ENCODE measurements at regions not wholly inside any gene's neighbourhood (a gene's known extent, or its start where the extent isn't known, plus 50 kb on each side); places are given as distances from the start of the nearest gene placed in this dataset.

DNA sequence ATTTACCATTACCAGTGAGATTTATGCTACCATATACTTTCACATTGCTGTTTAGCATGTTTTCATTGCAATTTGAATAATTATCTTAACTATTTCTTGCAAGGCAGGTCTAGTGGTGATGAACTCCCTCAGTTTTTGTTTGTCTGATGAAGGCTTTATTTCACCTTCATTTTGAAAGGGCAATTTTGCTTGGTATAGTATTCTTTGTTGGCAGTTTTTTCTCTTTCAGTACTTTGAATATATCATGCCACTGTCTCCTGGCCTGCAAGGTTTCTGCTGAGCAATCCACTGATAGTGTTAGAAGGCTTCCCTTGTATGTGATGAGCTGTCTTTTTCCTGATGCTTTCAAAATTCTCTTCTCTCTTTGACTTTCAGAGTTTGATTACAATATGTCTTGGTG lies 188.0 kb downstream of the MARCHF11 start:
- no peaks in the 10 kb centered on the region for H3K27me3 ChIP-seq
- no peaks in the 10 kb centered on the region for H3K36me3 ChIP-seq
- H3K9me3 ChIP-seq: peaks cover 0 to 23% (median 18%) of the 10 kb centered on the region in 4 donors
- H3K27ac ChIP-seq: no peak overlapping the region
- TF ChIP-seq EP300 (IDR thresholded peaks at IDR 0.05): no peak
- TF ChIP-seq POLR2AphosphoS5 (IDR thresholded peaks at IDR 0.05): no peak
- TF ChIP-seq, protein P1, sequence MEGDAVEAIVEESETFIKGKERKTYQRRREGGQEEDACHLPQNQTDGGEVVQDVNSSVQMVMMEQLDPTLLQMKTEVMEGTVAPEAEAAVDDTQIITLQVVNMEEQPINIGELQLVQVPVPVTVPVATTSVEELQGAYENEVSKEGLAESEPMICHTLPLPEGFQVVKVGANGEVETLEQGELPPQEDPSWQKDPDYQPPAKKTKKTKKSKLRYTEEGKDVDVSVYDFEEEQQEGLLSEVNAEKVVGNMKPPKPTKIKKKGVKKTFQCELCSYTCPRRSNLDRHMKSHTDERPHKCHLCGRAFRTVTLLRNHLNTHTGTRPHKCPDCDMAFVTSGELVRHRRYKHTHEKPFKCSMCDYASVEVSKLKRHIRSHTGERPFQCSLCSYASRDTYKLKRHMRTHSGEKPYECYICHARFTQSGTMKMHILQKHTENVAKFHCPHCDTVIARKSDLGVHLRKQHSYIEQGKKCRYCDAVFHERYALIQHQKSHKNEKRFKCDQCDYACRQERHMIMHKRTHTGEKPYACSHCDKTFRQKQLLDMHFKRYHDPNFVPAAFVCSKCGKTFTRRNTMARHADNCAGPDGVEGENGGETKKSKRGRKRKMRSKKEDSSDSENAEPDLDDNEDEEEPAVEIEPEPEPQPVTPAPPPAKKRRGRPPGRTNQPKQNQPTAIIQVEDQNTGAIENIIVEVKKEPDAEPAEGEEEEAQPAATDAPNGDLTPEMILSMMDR (IDR thresholded peaks at IDR 0.05): no peak
- TF ChIP-seq POLR2A (IDR thresholded peaks at IDR 0.05): no peak
- H3K4me1 ChIP-seq: no peaks in the 10 kb centered on the region
- no peak for DNase-seq
- intact Hi-C loops (cut with DNase I; ENCODE audit: low total_unique reads): loop anchor here (5.0 to 10.0 kb wide), 2 partner anchors 604 to 887 kb away; no protein-coding TSS in a partner anchor
- no peak overlapping the region for H3K4me3 ChIP-seq
